HUES64 (cell line): ENCODE measurements at regions not wholly inside any gene's neighbourhood (a gene's known extent, or its start where the extent isn't known, plus 50 kb on each side); places are given as distances from the start of the nearest gene placed in this dataset.

Source experiments
- H3K27ac ChIP-seq: 2 replicates; pipeline ENCODE4 v1.7.0; 2013; ENCODE audit warnings: low read depth, low read length, inconsistent platforms
- H3K27me3 ChIP-seq: 2 replicates; pipeline ENCODE4 v1.6.1; 2013; ENCODE audit warnings: mild to moderate bottlenecking, low read length; ENCODE audit not compliant: insufficient read depth
- H3K36me3 ChIP-seq: 2 replicates; pipeline ENCODE4 v1.6.1; 2013; ENCODE audit warnings: mild to moderate bottlenecking, low read length; ENCODE audit not compliant: insufficient read depth
- H3K4me1 ChIP-seq: 2 replicates; pipeline ENCODE4 v1.6.1; 2013; ENCODE audit warnings: mild to moderate bottlenecking, low read length, moderate library complexity; ENCODE audit not compliant: insufficient read depth
- H3K4me3 ChIP-seq: 2 replicates; pipeline ENCODE4 v1.5.1; 2013; ENCODE audit warnings: mild to moderate bottlenecking, low read length, moderate library complexity
- H3K9ac ChIP-seq: 2 replicates; pipeline ENCODE4 v1.6.1; 2013; ENCODE audit warnings: mild to moderate bottlenecking, low read depth, low read length
- H3K9me3 ChIP-seq: 2 replicates; pipeline ENCODE4 v1.6.1; 2013; ENCODE audit warnings: low read depth, low read length; ENCODE audit not compliant: insufficient read depth
- WGBS: fragments of 150-250, 120-280 bp; methylation state at CpG from one replicate; pipeline ENCODE4 v1.1.7; 2013; ENCODE audit warnings: missing lambda C conversion rate; 5-methylcytosine and 5-hydroxymethylcytosine counted together

DNA sequence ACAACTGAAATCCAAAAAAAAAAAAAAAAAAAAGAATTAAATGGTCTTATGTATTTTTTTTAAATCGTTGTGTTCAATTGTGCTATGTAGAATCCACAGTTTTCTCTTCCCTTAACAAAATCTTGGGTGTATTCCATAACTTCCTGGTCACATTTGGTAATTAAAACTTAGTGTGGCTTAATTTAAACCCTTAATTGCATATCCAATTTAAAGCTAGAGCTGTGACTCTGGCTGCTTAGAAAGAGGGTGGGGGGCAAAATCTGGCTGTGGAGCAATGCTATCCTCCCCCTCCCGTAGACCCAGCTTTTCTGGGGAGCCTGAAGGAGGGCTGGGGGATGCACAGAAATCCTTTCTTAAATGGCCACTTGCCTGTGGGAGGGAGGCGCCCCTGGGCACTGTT lies 695.1 kb downstream of the INHBA start:
- H3K4me1 ChIP-seq: no peaks in the 10 kb centered on the region; the same call in 1 of the 2 replicates
- H3K4me3 ChIP-seq: no peak overlapping the region
- no peak overlapping the region for H3K27ac ChIP-seq
- WGBS: 97% methylated on average over 2 of the region's 3 CpGs
- H3K9ac ChIP-seq: no peak overlapping the region
- no peaks in the 10 kb centered on the region for H3K36me3 ChIP-seq
- no peaks in the 10 kb centered on the region for H3K27me3 ChIP-seq
- no peaks in the 10 kb centered on the region for H3K9me3 ChIP-seq

DNA sequence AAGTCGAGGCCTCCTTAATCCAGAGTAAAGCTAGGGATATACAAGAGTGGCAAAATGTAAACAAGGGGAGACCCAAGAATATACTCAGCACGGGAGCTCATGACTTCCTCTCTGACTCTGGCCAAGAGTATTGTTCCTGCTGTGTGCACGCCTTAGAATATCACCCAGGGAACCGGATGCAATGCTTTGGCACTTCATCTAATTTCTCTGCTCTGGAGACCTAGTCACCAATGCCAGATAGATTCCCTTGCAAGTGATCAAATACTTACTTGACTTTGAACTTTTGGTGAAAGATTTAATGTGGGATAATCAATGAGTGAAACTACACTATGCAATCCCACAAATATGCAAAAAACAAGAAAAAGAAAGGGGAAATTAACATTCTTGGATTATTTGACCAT lies 695.5 kb downstream of the INHBA start:
- no peak overlapping the region for H3K27ac ChIP-seq
- WGBS: 92% methylated on average over 4 of the region's 4 CpGs

DNA sequence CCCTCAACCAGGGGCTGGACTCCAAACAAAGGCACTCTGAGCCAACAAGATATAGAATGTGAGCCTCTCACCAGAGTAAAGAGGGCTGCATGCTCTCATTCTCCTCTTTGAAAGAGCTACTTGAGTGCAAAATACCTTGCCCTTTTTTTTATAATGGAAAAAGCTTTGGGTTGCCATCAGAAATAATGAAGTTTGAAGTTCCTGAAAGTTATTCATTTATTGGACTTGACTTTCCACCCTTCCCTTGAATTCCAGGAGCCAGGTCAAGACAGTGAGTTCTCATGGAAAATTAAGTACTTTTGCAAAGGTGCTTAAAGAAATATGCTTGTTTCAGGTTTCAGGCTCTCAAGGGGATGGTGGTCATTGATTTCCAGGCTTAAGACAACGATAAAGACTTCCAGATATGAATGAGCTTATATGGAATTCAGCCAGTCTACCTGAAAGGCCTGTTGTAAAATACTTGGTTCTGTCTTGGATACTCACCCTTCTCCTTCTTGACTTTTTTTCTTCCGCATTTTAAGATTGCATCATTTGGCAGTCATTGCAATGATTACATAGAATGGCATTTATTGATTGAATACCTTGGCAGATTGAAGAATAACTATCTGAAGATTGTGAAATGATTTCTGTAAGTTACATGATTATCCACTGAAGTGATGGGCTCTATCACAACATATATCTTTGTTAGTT lies 696.4 kb downstream of the INHBA start:
- Histone ChIP-seq H3K27ac (no peak overlapping the region), H3K9me3 (no peaks in the 10 kb centered on the region), H3K4me3 (no peak overlapping the region), H3K9ac (no peak overlapping the region), H3K4me1 (no peaks in the 10 kb centered on the region; the same call in 1 of the 2 replicates), H3K36me3 (no peaks in the 10 kb centered on the region), H3K27me3 (no peaks in the 10 kb centered on the region)
- 93% methylated on average over 2 of the region's 2 CpGs for WGBS

More for the DNA sequence above, 695.5 kb downstream of the INHBA start:
- no peaks in the 10 kb centered on the region; the same call in 1 of the 2 replicates for H3K4me1 ChIP-seq
- no peak overlapping the region for H3K9ac ChIP-seq
- no peaks in the 10 kb centered on the region for H3K9me3 ChIP-seq
- H3K4me3 ChIP-seq: no peak overlapping the region
- no peaks in the 10 kb centered on the region for H3K27me3 ChIP-seq
- no peaks in the 10 kb centered on the region for H3K36me3 ChIP-seq

DNA sequence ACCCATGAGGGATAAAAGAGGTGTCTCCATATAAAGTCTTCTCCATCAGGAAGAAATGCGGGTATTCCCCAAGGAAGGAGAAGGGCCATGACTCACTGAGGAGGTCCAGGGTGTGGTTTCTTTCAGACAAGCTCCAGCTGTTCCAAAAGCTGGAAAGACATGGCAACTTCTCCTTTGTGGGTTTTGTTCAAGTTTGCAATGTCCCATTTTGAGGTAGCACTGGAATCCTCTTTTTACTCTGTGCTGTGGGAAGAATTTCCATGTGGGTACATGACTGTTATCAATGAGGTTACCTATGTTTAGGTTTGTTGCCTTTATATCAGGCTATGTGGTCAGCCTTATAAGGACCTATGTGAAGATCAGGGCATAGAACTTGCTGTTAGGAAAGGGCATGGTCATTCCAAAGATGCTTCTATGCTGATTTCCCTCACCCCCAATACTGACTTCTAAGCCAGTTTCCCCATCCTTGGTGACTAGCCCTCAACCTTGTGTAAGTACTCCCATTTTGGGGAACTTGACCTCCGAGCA lies 697.5 kb downstream of the INHBA start:
- Histone ChIP-seq H3K27me3 (no peaks in the 10 kb centered on the region), H3K9me3 (no peaks in the 10 kb centered on the region), H3K36me3 (no peaks in the 10 kb centered on the region), H3K9ac (no peak overlapping the region), H3K4me3 (no peak overlapping the region), H3K27ac (no peak overlapping the region), H3K4me1 (no peaks in the 10 kb centered on the region; the same call in 1 of the 2 replicates)
- 96% methylated on average over 2 of the region's 2 CpGs for WGBS

DNA sequence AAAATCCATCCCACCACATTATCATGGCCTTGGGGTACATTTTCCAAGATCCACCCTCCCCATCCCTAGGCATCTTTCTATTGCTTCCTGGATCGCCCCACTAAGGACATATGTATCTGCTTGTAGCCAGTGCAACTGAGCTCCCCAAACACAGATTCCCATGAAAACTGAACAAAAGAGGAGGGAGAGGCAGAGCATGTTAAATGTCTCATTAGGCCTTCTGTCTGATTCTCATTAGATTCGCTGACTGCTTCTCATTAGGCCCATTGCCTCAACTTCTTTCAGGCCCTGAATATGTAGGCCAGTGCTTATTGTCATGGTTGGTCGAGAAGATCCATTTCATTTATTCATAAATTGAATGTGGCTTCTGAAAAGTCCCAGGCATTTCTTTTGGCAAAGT lies 698.9 kb downstream of the INHBA start:
- Histone ChIP-seq H3K4me3 (no peak overlapping the region), H3K4me1 (no peaks in the 10 kb centered on the region; the same call in 1 of the 2 replicates), H3K27me3 (no peaks in the 10 kb centered on the region), H3K36me3 (no peaks in the 10 kb centered on the region), H3K9me3 (no peaks in the 10 kb centered on the region), H3K9ac (no peak overlapping the region), H3K27ac (no peak overlapping the region)
- WGBS: 97% methylated on average over 3 of the region's 3 CpGs

DNA sequence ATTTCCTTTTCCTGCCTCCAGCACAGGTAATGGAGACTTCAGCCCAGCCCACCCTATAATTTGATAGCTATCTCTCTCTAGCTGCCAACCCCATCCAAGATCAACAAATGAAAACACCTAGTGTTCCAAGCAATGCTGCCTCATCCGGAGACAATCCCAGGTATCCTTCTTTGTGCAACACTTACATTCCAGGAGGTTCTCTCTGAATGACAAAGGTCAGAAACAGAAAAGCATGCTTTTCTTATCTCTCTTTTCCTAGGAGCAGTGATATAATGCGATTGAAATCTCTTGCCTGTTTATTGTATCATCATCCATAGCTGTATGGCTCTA lies 699.3 kb downstream of the INHBA start:
- Histone ChIP-seq H3K27me3 (no peaks in the 10 kb centered on the region), H3K4me1 (no peaks in the 10 kb centered on the region; the same call in 1 of the 2 replicates), H3K4me3 (no peak overlapping the region), H3K9me3 (no peaks in the 10 kb centered on the region), H3K36me3 (no peaks in the 10 kb centered on the region), H3K27ac (no peak overlapping the region), H3K9ac (no peak overlapping the region)
- WGBS: 90% methylated on average over 2 of the region's 2 CpGs

DNA sequence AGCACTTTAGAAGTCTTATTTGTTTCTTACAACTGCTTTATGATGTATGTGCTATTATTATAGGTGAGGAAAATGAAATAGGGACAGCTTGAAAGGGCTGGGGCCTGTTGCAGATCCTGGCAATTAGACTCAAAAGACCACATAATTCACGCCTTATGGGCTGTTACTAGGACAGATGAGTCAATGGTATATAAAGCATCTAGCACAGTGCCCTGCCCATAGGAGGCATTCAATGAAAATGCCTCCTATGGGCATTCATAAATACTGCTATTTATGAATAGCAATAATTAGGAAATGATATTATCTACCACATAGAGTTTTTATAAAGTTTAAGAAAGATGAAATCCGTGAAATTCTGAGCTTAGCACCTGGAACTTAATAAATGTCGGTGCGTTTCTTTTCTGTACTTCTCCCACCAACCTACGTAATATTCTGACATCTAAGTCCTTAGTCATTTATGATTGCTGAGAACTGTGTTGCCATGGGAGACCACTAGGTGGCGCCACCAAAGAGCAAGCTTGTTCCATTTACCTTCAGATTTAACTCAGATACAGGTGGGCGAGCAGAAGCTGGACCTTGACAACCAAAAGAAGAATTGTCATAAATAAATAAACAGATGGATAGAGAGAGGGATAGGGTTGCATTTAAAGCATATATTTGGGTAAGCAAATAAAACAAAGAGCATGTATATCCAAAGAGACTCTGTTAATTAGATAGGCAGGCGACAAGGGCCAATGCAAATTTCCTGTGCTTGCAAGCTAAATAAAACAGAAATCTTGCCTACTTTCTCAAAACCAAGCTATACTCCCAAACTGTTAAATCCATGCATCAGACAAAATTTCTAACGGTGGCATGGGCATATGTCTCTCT lies 699.9 kb downstream of the INHBA start:
- WGBS: 80% methylated on average over 8 of the region's 9 CpGs
- Histone ChIP-seq H3K9ac (no peak overlapping the region), H3K9me3 (no peaks in the 10 kb centered on the region), H3K4me1 (no peaks in the 10 kb centered on the region; the same call in 1 of the 2 replicates), H3K27ac (no peak overlapping the region), H3K4me3 (no peak overlapping the region), H3K36me3 (no peaks in the 10 kb centered on the region), H3K27me3 (no peaks in the 10 kb centered on the region)

DNA sequence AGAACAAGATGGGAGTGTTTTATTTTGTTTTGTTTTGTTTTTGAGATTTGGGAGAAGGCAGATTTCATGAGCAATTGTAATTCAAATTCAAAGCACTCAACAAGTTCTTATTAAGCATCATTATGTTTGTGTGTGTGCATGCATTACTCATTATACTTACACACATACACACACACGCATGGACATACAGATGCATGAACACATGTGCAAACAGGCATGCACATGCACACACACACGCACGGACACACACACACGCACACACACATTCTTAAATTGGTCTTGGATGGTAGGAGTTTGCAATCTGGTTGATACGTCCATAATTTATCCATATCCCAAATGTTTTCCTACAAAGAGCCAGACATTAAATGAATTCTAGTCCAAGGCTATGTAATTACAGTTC lies 702.8 kb downstream of the INHBA start:
- H3K36me3 ChIP-seq: no peaks in the 10 kb centered on the region
- H3K4me3 ChIP-seq: no peak overlapping the region
- no peaks in the 10 kb centered on the region; the same call in 1 of the 2 replicates for H3K4me1 ChIP-seq
- WGBS: no CpG with 5 or more reads among the region's 5 CpGs
- no peaks in the 10 kb centered on the region for H3K27me3 ChIP-seq
- no peaks in the 10 kb centered on the region for H3K9me3 ChIP-seq
- no peak overlapping the region for H3K27ac ChIP-seq
- H3K9ac ChIP-seq: no peak overlapping the region

DNA sequence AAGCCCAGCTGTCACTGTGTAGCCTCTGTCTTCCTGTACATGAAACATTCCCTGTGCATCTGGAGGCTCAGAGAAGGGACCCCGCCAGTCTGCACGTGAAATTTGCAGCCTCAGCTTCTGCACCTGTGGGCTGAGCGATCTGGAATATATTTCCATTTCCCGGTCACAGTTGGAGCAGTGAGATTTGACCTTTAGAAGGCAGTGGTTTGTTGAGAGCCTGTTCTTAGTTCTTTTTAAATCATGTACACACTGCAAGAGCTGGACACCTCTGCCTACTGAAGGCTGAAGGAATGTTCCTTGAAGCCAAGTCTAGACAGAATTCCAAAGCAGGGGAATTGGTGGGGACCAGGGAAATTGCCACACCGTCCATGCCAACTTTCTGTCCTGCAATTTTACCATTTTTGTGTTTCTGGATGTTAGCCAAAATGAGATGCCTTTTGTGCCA lies 706.6 kb downstream of the INHBA start:
- Histone ChIP-seq H3K27ac (no peak overlapping the region), H3K4me1 (no peaks in the 10 kb centered on the region), H3K9ac (no peak overlapping the region), H3K27me3 (no peaks in the 10 kb centered on the region), H3K4me3 (no peak overlapping the region), H3K9me3 (no peaks in the 10 kb centered on the region), H3K36me3 (no peaks in the 10 kb centered on the region)
- WGBS: 92% methylated on average over 5 of the region's 5 CpGs

DNA sequence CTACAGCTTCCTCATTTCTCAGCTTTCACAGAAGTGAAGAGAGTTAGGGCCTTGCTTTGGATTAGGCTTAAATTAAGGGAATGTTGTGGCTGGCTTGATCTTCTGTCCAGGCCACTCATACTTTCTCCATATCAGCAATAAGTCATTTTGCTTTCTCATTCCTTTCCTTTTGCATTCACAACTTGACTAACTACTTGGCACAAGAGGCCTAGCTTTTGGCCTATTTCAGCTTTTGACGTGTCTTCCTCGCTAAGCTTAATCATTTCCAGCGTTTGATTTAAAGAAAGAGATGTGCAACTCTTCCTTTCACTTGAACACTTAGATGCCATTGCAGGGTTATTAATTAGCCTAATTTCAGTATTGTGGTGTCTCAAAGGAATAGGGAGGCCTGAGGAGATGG lies 712.0 kb downstream of the INHBA start:
- Histone ChIP-seq H3K27ac (no peak overlapping the region), H3K4me1 (no peaks in the 10 kb centered on the region), H3K9me3 (no peaks in the 10 kb centered on the region), H3K4me3 (no peak overlapping the region), H3K27me3 (no peaks in the 10 kb centered on the region), H3K9ac (no peak overlapping the region), H3K36me3 (no peaks in the 10 kb centered on the region)
- WGBS: 100% methylated on average over 3 of the region's 3 CpGs

DNA sequence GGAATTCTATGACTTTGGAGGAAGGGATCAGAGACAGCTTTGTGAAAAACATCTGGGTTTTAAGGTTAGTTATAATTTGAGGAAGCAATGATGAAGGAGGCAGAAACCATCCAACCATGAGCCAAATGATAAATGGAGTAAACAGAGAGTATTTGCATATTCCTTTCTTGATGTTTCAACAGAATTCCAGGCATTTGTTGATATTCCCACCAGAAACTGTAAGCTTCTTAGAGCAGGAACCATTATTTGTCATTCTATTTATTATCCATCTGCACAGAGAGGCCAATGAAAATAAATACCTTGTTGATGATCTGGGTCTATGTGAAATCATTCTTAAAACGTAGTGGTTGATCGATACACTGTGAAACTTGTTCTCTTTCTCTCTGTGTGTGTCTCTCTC lies 715.3 kb downstream of the INHBA start:
- no peaks in the 10 kb centered on the region for H3K4me1 ChIP-seq
- H3K27me3 ChIP-seq: no peaks in the 10 kb centered on the region
- no peaks in the 10 kb centered on the region for H3K9me3 ChIP-seq
- no peaks in the 10 kb centered on the region for H3K36me3 ChIP-seq
- H3K27ac ChIP-seq: no peak overlapping the region
- no peak overlapping the region for H3K9ac ChIP-seq
- WGBS: 100% methylated on average over 2 of the region's 2 CpGs
- no peak overlapping the region for H3K4me3 ChIP-seq
